GM21529 (cell line): ENCODE measurements at regions not wholly inside any gene's neighbourhood (a gene's known extent, or its start where the extent isn't known, plus 50 kb on each side); places are given as distances from the start of the nearest gene placed in this dataset.

Experiments used
- ATAC-seq: cut with Tn5 transposase; IDR thresholded peaks from one replicate; pipeline ENCODE4 v1.9.1; 2021; ENCODE audit not compliant: unreplicated experiment

GRCh38 chr16:86181526-86181925 is 282.6 kb downstream of the IRF8 start:
- no peak for ATAC-seq

- no peak for ATAC-seq
These were observed 285.2 kb downstream of the IRF8 start for GRCh38 chr16:86184185-86184584.

GRCh38 chr16:86185089-86185488 is 286.1 kb downstream of the IRF8 start:
- no peak for ATAC-seq

- no peak for ATAC-seq
These were observed 287.4 kb downstream of the IRF8 start for GRCh38 chr16:86186313-86186712.

- ATAC-seq = no peak
These were observed 291.0 kb downstream of the IRF8 start for GRCh38 chr16:86189934-86190333.

- ATAC-seq = no peak
These were observed 292.7 kb downstream of the IRF8 start for GRCh38 chr16:86191663-86192062.

GRCh38 chr16:86193528-86194193 is 294.7 kb downstream of the IRF8 start:
- no peak for ATAC-seq

- no peak for ATAC-seq
These were observed 297.1 kb downstream of the IRF8 start for GRCh38 chr16:86195863-86196630.

GRCh38 chr16:86196687-86197391 is 297.9 kb downstream of the IRF8 start:
- no peak for ATAC-seq

GRCh38 chr16:86198206-86199118 is 299.5 kb downstream of the IRF8 start:
- ATAC-seq = no peak

GRCh38 chr16:86199182-86199581 is 300.2 kb downstream of the IRF8 start:
- no peak for ATAC-seq

- no peak for ATAC-seq
These were observed 301.1 kb downstream of the IRF8 start for GRCh38 chr16:86199871-86200695.

- no peak for ATAC-seq
These were observed 301.8 kb downstream of the IRF8 start for GRCh38 chr16:86200722-86201121.

- no peak for ATAC-seq
These were observed 302.8 kb downstream of the IRF8 start for GRCh38 chr16:86201746-86202145.

- ATAC-seq = no peak
These were observed 303.3 kb downstream of the IRF8 start for GRCh38 chr16:86202267-86202666.

- ATAC-seq = no peak
These were observed 303.9 kb downstream of the IRF8 start for GRCh38 chr16:86202760-86203426.

GRCh38 chr16:86203557-86204275 is 304.8 kb downstream of the IRF8 start:
- no peak for ATAC-seq

GRCh38 chr16:86205521-86206245 is 304.6 kb upstream of the FOXF1 start:
- ATAC-seq = no peak
